ENCODE measurements at regions not wholly inside any gene's neighbourhood (a gene's known extent, or its start where the extent isn't known, plus 50 kb on each side); places are given as distances from the start of the nearest gene placed in this dataset.

- no peak for DNase-seq
These were observed 77.0 kb upstream of the SPATA12 start for GRCh38 chr3:56983427-56983826.

GRCh38 chr3:56981445-56982230 is 78.8 kb upstream of the SPATA12 start:
- no peak for DNase-seq

GRCh38 chr3:56980798-56981390 is 79.6 kb upstream of the SPATA12 start:
- no peak for DNase-seq

- DNase-seq, result no peak
These were observed 80.2 kb upstream of the SPATA12 start for GRCh38 chr3:56980243-56980642.

- DNase-seq, result no peak
These were observed 80.7 kb upstream of the SPATA12 start for GRCh38 chr3:56979791-56980190.

GRCh38 chr3:56977561-56977889 is 82.9 kb upstream of the SPATA12 start:
- DNase-seq, result no peak

GRCh38 chr3:56976651-56977560 is 83.6 kb upstream of the SPATA12 start:
- DNase-seq, result no peak

DNA sequence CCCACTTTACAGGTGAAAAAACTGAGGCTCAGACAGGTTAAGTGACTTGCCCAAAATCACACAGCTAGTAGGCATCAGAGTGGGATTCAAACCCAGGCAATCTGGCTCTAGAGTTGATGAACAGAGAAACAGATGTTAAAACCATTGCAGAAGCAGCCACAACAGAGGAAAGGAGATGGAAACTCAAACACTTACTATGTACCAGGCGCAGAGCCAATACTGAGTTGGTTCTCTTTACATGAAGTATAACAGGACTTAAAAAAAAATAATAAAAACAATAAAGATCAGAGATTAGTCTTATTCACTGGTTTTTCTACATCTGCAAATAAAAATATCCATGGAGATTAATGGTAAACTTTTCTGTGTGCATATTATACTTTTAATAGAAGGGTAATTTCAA is 84.9 kb upstream of the SPATA12 start:
- no peak for DNase-seq

GRCh38 chr3:56974247-56974930 is 86.1 kb upstream of the SPATA12 start:
- no peak for DNase-seq

- DNase-seq, result no peak
These were observed 88.6 kb upstream of the SPATA12 start for GRCh38 chr3:56971816-56972215.

- DNase-seq, result no peak
These were observed 89.2 kb upstream of the SPATA12 start for GRCh38 chr3:56971261-56971660.

DNA sequence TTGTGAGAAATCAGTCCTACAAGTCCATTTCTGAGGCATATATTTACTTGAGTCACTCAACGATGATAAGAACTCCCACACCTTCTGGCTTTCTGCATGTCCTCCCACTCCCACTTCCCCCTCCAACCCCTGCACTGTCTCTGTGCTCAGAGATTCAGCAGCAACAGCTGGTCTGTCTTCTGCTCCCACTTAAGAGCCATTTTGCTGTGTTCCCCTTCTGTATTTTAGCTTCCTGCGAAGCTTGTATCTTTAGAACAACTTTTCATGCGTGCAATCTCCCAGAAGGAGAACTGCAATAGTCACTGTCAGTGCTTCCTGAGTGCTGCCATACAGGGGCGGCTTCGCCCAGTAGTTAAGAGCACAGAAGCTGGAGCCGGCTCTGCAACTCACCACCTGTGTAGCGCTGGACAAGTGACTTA is 90.0 kb upstream of the SPATA12 start:
- no peak for DNase-seq

DNA sequence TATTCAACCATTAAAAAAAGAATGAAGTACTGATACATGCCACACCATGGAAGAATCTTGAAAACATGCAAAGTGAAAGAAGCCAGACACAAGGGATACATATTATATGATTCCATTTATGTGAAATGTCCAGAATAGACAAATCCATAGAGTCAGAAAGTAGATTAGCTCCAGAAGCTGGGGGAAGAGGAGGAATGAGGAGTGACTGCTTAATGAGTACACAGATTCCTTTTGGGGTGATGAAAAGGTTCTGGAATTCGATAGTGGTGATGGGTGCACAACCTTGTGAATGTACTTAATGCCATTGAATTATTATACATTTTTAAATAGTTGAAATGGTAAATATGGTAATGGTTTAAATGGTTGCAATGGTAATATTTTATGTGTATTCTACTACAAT is 90.6 kb upstream of the SPATA12 start:
- no peak for DNase-seq

- DNase-seq, result no peak
These were observed 94.0 kb upstream of the SPATA12 start for GRCh38 chr3:56966509-56966908.

GRCh38 chr3:56966104-56966503 is 94.4 kb upstream of the SPATA12 start:
- no peak for DNase-seq

- no peak for DNase-seq
These were observed 97.5 kb upstream of the SPATA12 start for GRCh38 chr3:56962922-56963321.

DNA sequence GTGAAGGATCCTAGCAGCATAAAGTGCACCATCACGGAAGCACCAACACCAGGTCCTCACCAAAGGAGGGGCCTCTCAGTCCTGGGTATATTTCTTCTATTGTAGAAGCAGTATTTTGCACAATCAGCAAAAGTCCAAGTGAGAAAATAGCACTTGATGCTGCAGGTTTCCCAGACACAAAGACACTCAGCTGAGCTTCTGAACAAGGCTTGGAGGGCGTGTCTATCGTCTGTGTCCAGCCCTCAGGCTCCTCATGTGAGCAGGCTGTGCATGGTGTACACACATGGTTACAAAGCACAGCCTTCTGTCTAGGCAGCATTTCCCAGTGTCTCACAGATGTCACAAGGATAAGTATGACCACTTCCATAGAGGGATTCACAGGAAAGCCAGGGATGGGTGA is 98.3 kb upstream of the SPATA12 start:
- no peak for DNase-seq

- DNase-seq, result no peak
These were observed 100.1 kb upstream of the SPATA12 start for GRCh38 chr3:56960234-56960917.

- no peak for DNase-seq
These were observed 101.6 kb upstream of the SPATA12 start for GRCh38 chr3:56958879-56959278.

DNA sequence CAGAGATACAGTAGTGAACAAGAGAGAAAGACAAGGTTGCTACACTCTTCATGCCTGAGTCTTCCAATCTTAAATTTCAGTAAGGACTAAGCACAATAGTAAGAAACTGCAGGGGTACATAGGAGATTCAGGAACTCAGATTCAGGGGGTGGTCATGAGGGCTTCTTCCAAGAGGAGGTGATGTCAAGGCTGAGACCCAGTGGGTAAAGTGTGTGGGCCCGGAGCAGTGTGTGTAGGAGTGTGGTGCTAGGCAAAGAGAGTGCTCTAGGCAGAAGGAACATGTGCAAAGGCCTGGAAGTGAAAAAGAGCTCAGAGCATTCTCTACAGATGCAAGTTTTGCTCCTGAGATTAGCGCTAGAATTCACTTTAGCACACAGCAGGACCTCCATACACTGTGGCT is 102.9 kb upstream of the SPATA12 start:
- DNase-seq, result no peak

GRCh38 chr3:56956906-56957305 is 103.6 kb upstream of the SPATA12 start:
- DNase-seq, result no peak

DNA sequence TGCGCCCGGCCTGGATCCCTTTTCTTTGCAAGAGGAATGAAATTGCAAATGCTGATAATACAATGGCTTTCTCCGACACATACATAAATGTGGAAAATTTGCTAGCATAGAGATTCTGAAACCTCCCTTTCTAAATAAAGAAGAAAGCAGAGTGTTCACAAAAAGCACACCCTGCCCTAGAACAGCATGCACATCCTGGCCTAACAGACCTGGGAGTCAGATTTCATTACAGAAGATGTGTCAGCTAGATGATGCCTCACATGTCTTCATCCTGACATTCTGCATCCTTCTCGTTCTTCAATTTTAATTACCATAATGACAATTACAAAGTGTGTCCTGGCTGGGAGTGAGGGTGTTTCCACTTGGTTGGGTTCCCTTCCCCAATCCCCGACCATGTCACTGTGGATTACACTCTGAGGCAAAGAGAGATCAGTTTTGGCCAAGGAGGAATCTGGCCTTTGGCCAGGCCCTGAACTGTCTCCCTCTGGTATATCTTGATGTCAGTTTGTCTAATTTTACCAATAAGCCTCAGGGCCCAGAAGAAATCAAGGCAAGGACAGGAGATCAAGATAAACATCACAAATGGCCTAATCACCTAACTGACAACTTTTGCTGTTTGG is 104.9 kb upstream of the SPATA12 start:
- DNase-seq, result no peak

All from right forelimb (tissue), 1 donor.